ENCODE measurements at regions not wholly inside any gene's neighbourhood (a gene's known extent, or its start where the extent isn't known, plus 50 kb on each side); places are given as distances from the start of the nearest gene placed in this dataset.

DNA sequence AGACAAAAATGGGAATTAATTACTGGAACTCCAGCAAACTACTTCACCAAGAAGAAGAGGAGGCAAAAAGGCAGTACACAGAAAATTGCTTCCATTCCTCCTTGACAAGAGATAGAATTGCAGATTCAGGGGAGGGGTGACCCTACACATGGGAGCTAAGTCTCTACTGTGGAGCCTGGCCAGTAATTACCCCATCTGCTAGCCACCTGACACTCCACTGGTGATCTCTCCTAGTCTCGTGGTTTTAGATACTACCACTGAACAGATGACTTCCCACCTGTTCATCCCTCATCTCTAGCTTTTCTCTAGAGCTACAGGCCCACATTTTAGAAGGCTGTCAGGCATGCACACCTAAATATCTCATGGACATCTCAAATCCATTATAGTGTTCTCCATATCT is 224.3 kb upstream of the NR2F2 start:
- ChIA-PET POLR2A (no interaction called here), CTCF (ENCODE audit: low intra/inter-chr PET ratio, low total read pairs) (no interaction called here)
- Histone ChIP-seq H3K79me2 (ENCODE audit: insufficient read depth, low read length) (no peaks in the 10 kb centered on the region), H3K4me2 (ENCODE audit: low read depth, low read length) (no peak overlapping the region), H3K9me3 (ENCODE audit: low read length) (no peaks in the 10 kb centered on the region), H3K27ac (ENCODE audit: extremely low read length, insufficient read depth, low read length) (no peak overlapping the region), H4K20me1 (ENCODE audit: insufficient read depth, low read length) (no peaks in the 10 kb centered on the region), H3K4me1 (ENCODE audit: insufficient read depth, low read length) (no peaks in the 10 kb centered on the region), H3K4me3 (replicated peaks in 1 of 3; ENCODE audit: insufficient read depth in 1 of 3, low read depth in 2 of 3, low read length in 3 of 3) (no peak overlapping the region), H3K9ac (ENCODE audit: insufficient read depth, low read depth, low read length) (no peak overlapping the region), H2AFZ (ENCODE audit: low read length) (no peak overlapping the region), H3K27me3 (ENCODE audit: control insufficient read depth in 1 of 2, insufficient read depth in 2 of 2, low read length in 2 of 2) (0 out of 5 replicates have a peak, but pooled peaks cover 0 to 4% of the 10 kb centered on the region in 2 experiments), H3K36me3 (replicated peaks in 1 of 2; ENCODE audit: control insufficient read depth in 1 of 2, insufficient read depth in 2 of 2, low read length in 2 of 2) (no peaks in the 10 kb centered on the region)
- ATAC-seq (no peak), DNase-seq (ENCODE audit: low spot score) (no peak), FAIRE-seq (no peak)
- BruUV-seq (replicated peaks) = no TSS peak
- intact Hi-C loops (cut with micrococcal nuclease; ENCODE audit: unreplicated experiment) = no loop called here
- in situ Hi-C loops (cut with HindIII; ENCODE audit: extremely low pct_ligation_motif_present, low pct_unique_long_range_greater_than_20kb) = no loop called here
- 0% methylated on average over 1 of the region's 1 CpG for WGBS (ENCODE audit: low lambda C conversion rate)
- no peak for TF ChIP-seq ZNF839 (CRISPR knock-in tag; IDR thresholded peaks at IDR 0.05; ENCODE audit: borderline replicate concordance)
- TF ChIP-seq ZNF772 (CRISPR knock-in tag; IDR thresholded peaks at IDR 0.05) = no peak
- no peak for TF ChIP-seq HNF1B (CRISPR knock-in tag; IDR thresholded peaks at IDR 0.05)
- TF ChIP-seq FLYWCH1 (CRISPR knock-in tag; IDR thresholded peaks at IDR 0.05) = no peak
- TF ChIP-seq CENPBD1 (CRISPR knock-in tag; IDR thresholded peaks at IDR 0.05; ENCODE audit: borderline replicate concordance, low read depth) = no peak
- no peak for TF ChIP-seq SOX13 (IDR thresholded peaks at IDR 0.05)
- no peak for TF ChIP-seq SOX13 (CRISPR knock-in tag; conservative IDR thresholded peaks at IDR 0.05 in 1 of 2, IDR thresholded peaks at IDR 0.05 in 1 of 2)
- no peak for TF ChIP-seq ZNF331 (CRISPR knock-in tag; IDR thresholded peaks at IDR 0.05)
- TF ChIP-seq THAP7 (CRISPR knock-in tag; IDR thresholded peaks at IDR 0.05) = no peak
- TF ChIP-seq ZNF24 (IDR thresholded peaks at IDR 0.05) = no peak
- no peak for TF ChIP-seq ZNF354B (CRISPR knock-in tag; IDR thresholded peaks at IDR 0.05)
- TF ChIP-seq, protein P1, sequence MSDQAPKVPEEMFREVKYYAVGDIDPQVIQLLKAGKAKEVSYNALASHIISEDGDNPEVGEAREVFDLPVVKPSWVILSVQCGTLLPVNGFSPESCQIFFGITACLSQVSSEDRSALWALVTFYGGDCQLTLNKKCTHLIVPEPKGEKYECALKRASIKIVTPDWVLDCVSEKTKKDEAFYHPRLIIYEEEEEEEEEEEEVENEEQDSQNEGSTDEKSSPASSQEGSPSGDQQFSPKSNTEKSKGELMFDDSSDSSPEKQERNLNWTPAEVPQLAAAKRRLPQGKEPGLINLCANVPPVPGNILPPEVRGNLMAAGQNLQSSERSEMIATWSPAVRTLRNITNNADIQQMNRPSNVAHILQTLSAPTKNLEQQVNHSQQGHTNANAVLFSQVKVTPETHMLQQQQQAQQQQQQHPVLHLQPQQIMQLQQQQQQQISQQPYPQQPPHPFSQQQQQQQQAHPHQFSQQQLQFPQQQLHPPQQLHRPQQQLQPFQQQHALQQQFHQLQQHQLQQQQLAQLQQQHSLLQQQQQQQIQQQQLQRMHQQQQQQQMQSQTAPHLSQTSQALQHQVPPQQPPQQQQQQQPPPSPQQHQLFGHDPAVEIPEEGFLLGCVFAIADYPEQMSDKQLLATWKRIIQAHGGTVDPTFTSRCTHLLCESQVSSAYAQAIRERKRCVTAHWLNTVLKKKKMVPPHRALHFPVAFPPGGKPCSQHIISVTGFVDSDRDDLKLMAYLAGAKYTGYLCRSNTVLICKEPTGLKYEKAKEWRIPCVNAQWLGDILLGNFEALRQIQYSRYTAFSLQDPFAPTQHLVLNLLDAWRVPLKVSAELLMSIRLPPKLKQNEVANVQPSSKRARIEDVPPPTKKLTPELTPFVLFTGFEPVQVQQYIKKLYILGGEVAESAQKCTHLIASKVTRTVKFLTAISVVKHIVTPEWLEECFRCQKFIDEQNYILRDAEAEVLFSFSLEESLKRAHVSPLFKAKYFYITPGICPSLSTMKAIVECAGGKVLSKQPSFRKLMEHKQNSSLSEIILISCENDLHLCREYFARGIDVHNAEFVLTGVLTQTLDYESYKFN (CRISPR knock-in tag; conservative IDR thresholded peaks at IDR 0.05) = no peak
- no peak for TF ChIP-seq ZNF569 (CRISPR knock-in tag; IDR thresholded peaks at IDR 0.05; ENCODE audit: borderline replicate concordance)
- no peak for TF ChIP-seq HNRNPH1 (optimal IDR thresholded peaks at IDR 0.05; ENCODE audit: low read depth, low read length)
- no peak for TF ChIP-seq GMEB1 (CRISPR knock-in tag; IDR thresholded peaks at IDR 0.05; ENCODE audit: borderline replicate concordance)
- TF ChIP-seq, protein P2, sequence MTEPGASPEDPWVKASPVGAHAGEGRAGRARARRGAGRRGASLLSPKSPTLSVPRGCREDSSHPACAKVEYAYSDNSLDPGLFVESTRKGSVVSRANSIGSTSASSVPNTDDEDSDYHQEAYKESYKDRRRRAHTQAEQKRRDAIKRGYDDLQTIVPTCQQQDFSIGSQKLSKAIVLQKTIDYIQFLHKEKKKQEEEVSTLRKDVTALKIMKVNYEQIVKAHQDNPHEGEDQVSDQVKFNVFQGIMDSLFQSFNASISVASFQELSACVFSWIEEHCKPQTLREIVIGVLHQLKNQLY (CRISPR knock-in tag; IDR thresholded peaks at IDR 0.05) = no peak
- TF ChIP-seq LCORL (IDR thresholded peaks at IDR 0.05) = no peak
- TF ChIP-seq LCORL (CRISPR knock-in tag; IDR thresholded peaks at IDR 0.05) = no peak
